NCI-H2171 treated with DMSO at 0.1 percent for 48 hours (cell line): ENCODE measurements at regions not wholly inside any gene's neighbourhood (a gene's known extent, or its start where the extent isn't known, plus 50 kb on each side); places are given as distances from the start of the nearest gene placed in this dataset.
A peak's percentile ranks its signal among the peaks of the same experiment; 100 is the strongest.

ENCODE experiments used
- DNase-seq: peaks from one replicate; lab custom pipeline; 2025; lab: John Stamatoyannopoulos, UW

GRCh38 chr3:115332998-115333397 lies 185.9 kb upstream of the ZBTB20 start:
- no peak for DNase-seq

GRCh38 chr3:115336836-115337235 lies 189.7 kb upstream of the ZBTB20 start:
- peak; percentile 20 for DNase-seq

GRCh38 chr3:115340586-115340985 lies 193.5 kb upstream of the ZBTB20 start:
- DNase-seq: no peak

GRCh38 chr3:115341208-115341607 lies 194.1 kb upstream of the ZBTB20 start:
- DNase-seq: no peak

GRCh38 chr3:115347737-115348136 lies 200.6 kb upstream of the ZBTB20 start:
- DNase-seq: no peak

- DNase-seq: no peak
Measured at GRCh38 chr3:115348412-115348811, 201.3 kb upstream of the ZBTB20 start.

GRCh38 chr3:115348951-115349745 lies 202.1 kb upstream of the ZBTB20 start:
- DNase-seq: no peak

- DNase-seq: no peak
Measured at GRCh38 chr3:115350606-115351005, 203.5 kb upstream of the ZBTB20 start.

- DNase-seq: no peak
Measured at GRCh38 chr3:115351193-115351592, 204.1 kb upstream of the ZBTB20 start.

GRCh38 chr3:115354010-115354409 lies 206.9 kb upstream of the ZBTB20 start:
- no peak for DNase-seq

- no peak for DNase-seq
Measured at GRCh38 chr3:115357456-115357855, 210.4 kb upstream of the ZBTB20 start.

- DNase-seq: no peak
Measured at GRCh38 chr3:115359536-115359935, 212.4 kb upstream of the ZBTB20 start.

GRCh38 chr3:115361806-115362205 lies 214.7 kb upstream of the ZBTB20 start:
- DNase-seq: no peak

GRCh38 chr3:115363071-115363470 lies 216.0 kb upstream of the ZBTB20 start:
- DNase-seq: no peak

- no peak for DNase-seq
Measured at GRCh38 chr3:115369021-115369420, 221.9 kb upstream of the ZBTB20 start.

- no peak for DNase-seq
Measured at GRCh38 chr3:115375362-115375761, 228.3 kb upstream of the ZBTB20 start.

- DNase-seq: peak; percentile 30
Measured at GRCh38 chr3:115380883-115381572, 233.9 kb upstream of the ZBTB20 start.

GRCh38 chr3:115381573-115381912 lies 234.5 kb upstream of the ZBTB20 start:
- DNase-seq: peak; percentile 69

- no peak for DNase-seq
Measured at GRCh38 chr3:115381931-115382330, 234.8 kb upstream of the ZBTB20 start.

GRCh38 chr3:115384381-115384780 lies 237.3 kb upstream of the ZBTB20 start:
- no peak for DNase-seq

- DNase-seq: no peak
Measured at GRCh38 chr3:115385774-115386730, 237.3 kb upstream of the GAP43 start.

- DNase-seq: peak; percentile 17
Measured at GRCh38 chr3:115388166-115388565, 235.1 kb upstream of the GAP43 start.
